Activated T-cell treated with anti-CD3 and anti-CD28 coated beads, Interleukin-2, amount 50 U/mL, for 72 hours (primary cell): ENCODE measurements at regions not wholly inside any gene's neighbourhood (a gene's known extent, or its start where the extent isn't known, plus 50 kb on each side); places are given as distances from the start of the nearest gene placed in this dataset.
"Not testable (repeated sequence)": the region's sequence is repeated elsewhere in the genome, so short reads cannot be mapped to it uniquely, and the experiment has no call there.

Experiments used
- ATAC-seq, 2 donors: fragments of 150-1000 bp; cut with Tn5 transposase; replicated peaks in 1 of 2; 2 replicates each; pipeline ENCODE4 v1.10.0; 2021; ENCODE audit warnings: moderate library complexity in 2 of 2, mild to moderate bottlenecking in 1 of 2
- DNase-seq, 2 donors: peaks; one replicate each; pipeline ENCODE4 v3.0.0; 2021 to 2022; ENCODE audit warnings: mixed read lengths in 1 of 2
- H3K27ac Mint-ChIP-seq: one replicate; pipeline ENCODE4 v1.8.0; 2022; ENCODE audit warnings: mild to moderate bottlenecking, moderate library complexity, mixed read lengths
- H3K27me3 Mint-ChIP-seq: one replicate; pipeline ENCODE4 v1.8.0; 2022; ENCODE audit warnings: low read depth, mixed read lengths
- H3K36me3 Mint-ChIP-seq, 2 donors: one replicate each; pipeline ENCODE4 v1.8.0; 2022; ENCODE audit warnings: mixed read lengths in 2 of 2, mild to moderate bottlenecking in 1 of 2; ENCODE audit not compliant: insufficient read depth in 2 of 2
- H3K4me1 Mint-ChIP-seq: one replicate; pipeline ENCODE4 v1.8.0; 2022; ENCODE audit warnings: low read depth, mixed read lengths
- H3K4me3 Mint-ChIP-seq, 2 donors: one replicate each; pipeline ENCODE4 v1.8.0; 2022; ENCODE audit warnings: mild to moderate bottlenecking in 2 of 2, mixed read lengths in 2 of 2, moderate library complexity in 2 of 2
- H3K9me3 Mint-ChIP-seq, 2 donors: one replicate each; pipeline ENCODE4 v1.8.0; 2022; ENCODE audit warnings: mixed read lengths in 2 of 2

GRCh38 chr15:62307551-62307950, 142.5 kb upstream of the C2CD4B start:
- peaks cover 7% of the 10 kb centered on the region for H3K4me1 Mint-ChIP-seq
- no peaks in the 10 kb centered on the region for H3K36me3 Mint-ChIP-seq
- H3K4me3 Mint-ChIP-seq = no peak overlapping the region
- peaks cover 0 to 2% of the 10 kb centered on the region in 2 donors for H3K9me3 Mint-ChIP-seq
- no peak for DNase-seq
- H3K27ac Mint-ChIP-seq = no peak overlapping the region
- H3K27me3 Mint-ChIP-seq = peaks cover 36% of the 10 kb centered on the region
- no peak for ATAC-seq

DNA sequence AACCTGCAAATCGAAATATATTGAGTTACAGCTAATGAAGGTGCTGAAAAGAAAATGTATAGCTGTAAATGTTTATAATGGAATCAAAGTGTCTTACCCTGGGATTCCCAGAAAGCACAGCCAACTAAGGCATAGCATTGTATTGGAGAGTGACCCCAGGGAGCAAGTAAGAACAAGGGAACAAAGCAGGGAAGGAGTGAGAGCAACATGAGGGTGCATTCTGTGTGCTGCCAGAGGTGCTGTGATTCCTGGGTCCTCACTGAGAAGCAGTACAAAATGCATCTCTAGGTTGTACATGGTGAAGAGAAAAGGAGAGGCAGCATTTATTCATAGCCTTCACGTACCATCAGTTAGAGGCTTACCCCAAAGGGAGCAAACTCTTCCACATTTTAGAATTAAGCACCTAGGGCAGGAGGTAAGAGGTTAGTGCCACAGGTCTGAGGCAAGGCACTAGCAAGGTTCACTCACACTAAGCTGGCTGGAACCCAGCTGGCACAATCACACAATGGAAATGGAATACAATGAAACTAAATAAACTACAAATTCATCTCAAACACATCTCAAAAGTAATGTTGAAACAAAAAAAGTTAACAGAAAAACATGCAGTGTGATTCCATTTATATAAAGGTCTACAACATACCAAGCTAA, 151.5 kb upstream of the C2CD4B start:
- Mint-ChIP-seq H3K27ac (no peak overlapping the region), H3K4me3 (no peak overlapping the region), H3K36me3 (no peaks in the 10 kb centered on the region), H3K9me3 (peaks cover 0 to 2% of the 10 kb centered on the region in 2 donors), H3K27me3 (peaks cover 22% of the 10 kb centered on the region), H3K4me1 (no peaks in the 10 kb centered on the region)
- no peak for DNase-seq
- no peak for ATAC-seq

DNA sequence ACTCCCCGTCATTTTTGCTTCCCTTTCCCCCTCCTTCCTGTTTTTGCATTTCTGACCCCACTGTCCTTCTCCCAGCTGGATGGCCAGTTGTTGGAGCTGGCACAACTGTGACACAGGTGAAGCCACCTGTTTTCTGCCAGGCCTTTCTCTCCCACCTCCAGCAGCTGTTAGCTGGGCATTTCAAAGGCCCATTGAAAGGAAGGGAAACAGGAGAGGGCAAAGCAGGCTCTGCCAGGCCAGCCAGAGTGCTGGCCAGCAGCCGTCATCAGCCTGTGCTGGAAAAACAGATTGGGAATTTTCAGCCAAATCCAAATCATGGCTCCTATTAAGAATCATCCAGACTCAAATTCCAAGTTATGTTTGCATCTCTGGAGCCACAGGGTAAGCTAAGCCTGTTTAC, 155.2 kb upstream of the C2CD4B start:
- H3K4me3 Mint-ChIP-seq = no peak overlapping the region
- no peak overlapping the region for H3K27ac Mint-ChIP-seq
- no peaks in the 10 kb centered on the region for H3K4me1 Mint-ChIP-seq
- ATAC-seq = no peak
- no peaks in the 10 kb centered on the region for H3K36me3 Mint-ChIP-seq
- no peaks in the 10 kb centered on the region for H3K9me3 Mint-ChIP-seq
- H3K27me3 Mint-ChIP-seq = peaks cover 22% of the 10 kb centered on the region
- DNase-seq = no peak

- no peaks in the 10 kb centered on the region for H3K36me3 Mint-ChIP-seq
- no peak overlapping the region for H3K4me3 Mint-ChIP-seq
- DNase-seq (no peak), ATAC-seq (no peak)
- no peaks in the 10 kb centered on the region for H3K9me3 Mint-ChIP-seq
- peaks cover 10% of the 10 kb centered on the region for H3K27me3 Mint-ChIP-seq
- no peaks in the 10 kb centered on the region for H3K4me1 Mint-ChIP-seq
- H3K27ac Mint-ChIP-seq = no peak overlapping the region
Measured at GRCh38 chr15:62323353-62323890, 158.3 kb upstream of the C2CD4B start.

DNA sequence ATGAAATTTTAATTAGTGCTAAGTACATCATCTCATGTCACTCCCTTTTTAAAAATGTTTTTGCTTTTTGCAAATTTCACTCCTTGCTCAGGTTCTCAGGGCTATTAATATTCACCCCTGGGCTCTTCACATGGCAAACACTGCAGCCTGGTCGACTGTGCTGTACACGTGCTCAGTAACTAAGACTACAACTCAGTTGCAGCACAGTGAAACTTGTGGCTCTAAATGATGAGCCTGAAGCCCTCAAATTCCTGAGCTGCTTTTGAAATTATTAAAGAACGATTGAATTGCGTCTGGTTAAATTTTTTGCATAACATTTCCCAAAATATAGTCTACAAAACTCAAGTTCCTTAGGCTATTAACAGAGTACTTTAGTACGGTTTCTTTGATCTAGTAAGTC, 159.3 kb upstream of the C2CD4B start:
- ATAC-seq (no peak), DNase-seq (no peak)
- H3K36me3 Mint-ChIP-seq = no peaks in the 10 kb centered on the region
- no peak overlapping the region for H3K27ac Mint-ChIP-seq
- H3K9me3 Mint-ChIP-seq = no peaks in the 10 kb centered on the region
- H3K27me3 Mint-ChIP-seq = peaks cover 10% of the 10 kb centered on the region
- H3K4me1 Mint-ChIP-seq = no peaks in the 10 kb centered on the region
- no peak overlapping the region for H3K4me3 Mint-ChIP-seq

DNA sequence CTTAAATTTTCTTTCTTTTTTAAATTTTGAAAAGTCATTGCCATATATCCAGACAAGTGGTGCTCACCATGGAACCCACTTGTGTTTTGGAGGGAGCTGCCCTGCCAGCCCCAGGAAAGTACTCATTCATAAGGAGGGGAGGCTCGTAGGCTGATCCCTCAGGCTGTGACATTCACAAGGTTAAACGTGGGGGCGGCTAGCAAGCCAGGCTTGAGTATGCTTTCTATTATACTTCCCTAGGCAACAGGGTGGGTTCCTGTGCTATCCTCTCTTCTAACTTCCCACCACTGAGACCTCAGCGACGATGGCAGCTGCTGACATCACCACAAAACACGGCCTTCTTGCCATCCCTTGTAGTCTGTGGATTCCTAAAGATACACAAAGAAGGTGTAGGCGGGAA, 160.5 kb upstream of the C2CD4B start:
- ATAC-seq (no peak), DNase-seq (no peak)
- Mint-ChIP-seq H3K4me1 (no peaks in the 10 kb centered on the region), H3K9me3 (no peaks in the 10 kb centered on the region), H3K4me3 (no peak overlapping the region), H3K27me3 (peaks cover 10% of the 10 kb centered on the region), H3K36me3 (no peaks in the 10 kb centered on the region), H3K27ac (no peak overlapping the region)

DNA sequence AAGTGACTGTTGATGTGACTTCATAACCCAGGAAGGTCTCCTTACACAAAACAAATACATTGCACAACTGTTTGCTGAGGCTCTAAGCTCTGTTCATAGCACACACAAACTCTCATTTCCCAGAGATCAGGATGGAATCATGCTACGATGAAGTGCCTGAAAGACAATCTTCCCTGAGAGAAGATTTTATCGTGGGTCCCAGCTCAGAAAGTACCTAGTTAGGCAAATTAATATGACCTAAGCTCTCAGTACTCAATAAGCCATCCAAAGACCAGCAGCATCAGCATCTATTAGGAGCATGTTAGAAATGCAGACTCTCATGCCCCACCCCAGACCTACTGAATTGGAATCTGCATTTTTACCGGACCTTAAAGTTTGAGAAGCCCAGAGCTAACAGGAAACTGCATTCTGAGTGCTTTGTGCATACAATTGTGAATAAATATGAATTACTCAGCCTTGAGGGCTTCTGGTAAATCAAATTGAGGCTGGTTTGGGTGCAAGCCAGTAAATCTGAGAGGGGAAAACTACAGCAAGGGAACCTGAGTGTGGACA, 161.5 kb upstream of the C2CD4B start:
- Mint-ChIP-seq H3K27ac (no peak overlapping the region), H3K27me3 (peaks cover 10% of the 10 kb centered on the region), H3K4me1 (no peaks in the 10 kb centered on the region), H3K4me3 (no peak overlapping the region), H3K36me3 (no peaks in the 10 kb centered on the region), H3K9me3 (no peaks in the 10 kb centered on the region)
- DNase-seq = no peak
- ATAC-seq = no peak

- Mint-ChIP-seq H3K27me3 (peaks cover 10% of the 10 kb centered on the region), H3K4me1 (no peaks in the 10 kb centered on the region), H3K36me3 (no peaks in the 10 kb centered on the region), H3K4me3 (no peak overlapping the region), H3K27ac (no peak overlapping the region), H3K9me3 (no peaks in the 10 kb centered on the region)
- no peak for DNase-seq
- ATAC-seq = no peak
Measured at GRCh38 chr15:62327406-62327805, 162.3 kb upstream of the C2CD4B start.

- not testable (repeated sequence) for H3K4me3 Mint-ChIP-seq, H3K27me3 Mint-ChIP-seq, H3K4me1 Mint-ChIP-seq, ATAC-seq, DNase-seq, H3K36me3 Mint-ChIP-seq, H3K9me3 Mint-ChIP-seq, H3K27ac Mint-ChIP-seq
Measured at GRCh38 chr15:62332472-62332871, 167.4 kb upstream of the C2CD4B start.

DNA sequence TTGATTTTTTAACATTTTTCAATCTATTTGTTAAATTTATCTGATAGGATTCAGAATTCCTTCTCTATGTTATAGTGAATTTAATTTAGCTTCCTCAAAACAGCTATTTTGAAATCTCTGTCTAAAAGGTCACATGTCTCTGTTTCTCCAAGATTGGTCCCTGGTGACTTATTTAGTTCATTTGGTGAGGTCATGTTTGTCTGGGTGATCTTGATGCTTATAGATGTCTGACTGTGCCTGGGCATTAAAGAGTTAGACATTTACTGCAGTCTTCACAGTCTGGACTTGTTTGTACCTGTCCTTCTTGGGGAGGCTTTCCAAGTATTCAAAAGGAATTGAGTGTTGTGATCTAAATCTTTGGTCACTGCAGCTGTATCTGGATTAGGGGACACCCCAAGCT, 169.5 kb upstream of the C2CD4B start:
- DNase-seq = no peak
- no peaks in the 10 kb centered on the region for H3K27me3 Mint-ChIP-seq
- H3K9me3 Mint-ChIP-seq = no peaks in the 10 kb centered on the region

DNA sequence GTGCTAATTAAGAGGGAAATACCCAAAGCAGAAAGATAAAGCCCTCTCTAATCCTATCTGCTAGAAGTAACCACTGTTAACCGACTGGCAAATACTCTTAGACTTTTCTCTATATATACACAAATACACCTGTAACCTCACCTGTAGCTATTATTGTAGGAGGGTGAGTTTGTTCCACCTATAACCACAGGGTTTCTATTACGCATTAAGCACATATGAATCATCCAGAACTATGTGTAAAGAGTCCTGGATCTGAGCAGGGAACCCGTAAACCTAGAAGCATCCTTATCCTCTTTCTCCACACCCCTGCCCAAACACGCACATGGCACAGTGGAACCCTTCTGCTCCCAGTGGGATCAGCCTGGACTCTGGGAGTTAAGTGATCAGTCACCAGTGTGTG, 172.8 kb upstream of the C2CD4B start:
- Mint-ChIP-seq H3K4me3 (no peak overlapping the region), H3K9me3 (no peaks in the 10 kb centered on the region), H3K27me3 (no peaks in the 10 kb centered on the region), H3K36me3 (no peaks in the 10 kb centered on the region), H3K27ac (no peak overlapping the region), H3K4me1 (no peaks in the 10 kb centered on the region)
- DNase-seq (no peak), ATAC-seq (peak in 1 of 2 donors; percentile 54)

More for the DNA sequence above, 169.5 kb upstream of the C2CD4B start:
- H3K27ac Mint-ChIP-seq = no peak overlapping the region
- no peaks in the 10 kb centered on the region for H3K4me1 Mint-ChIP-seq
- no peak overlapping the region for H3K4me3 Mint-ChIP-seq
- no peak for ATAC-seq
- no peaks in the 10 kb centered on the region for H3K36me3 Mint-ChIP-seq

DNA sequence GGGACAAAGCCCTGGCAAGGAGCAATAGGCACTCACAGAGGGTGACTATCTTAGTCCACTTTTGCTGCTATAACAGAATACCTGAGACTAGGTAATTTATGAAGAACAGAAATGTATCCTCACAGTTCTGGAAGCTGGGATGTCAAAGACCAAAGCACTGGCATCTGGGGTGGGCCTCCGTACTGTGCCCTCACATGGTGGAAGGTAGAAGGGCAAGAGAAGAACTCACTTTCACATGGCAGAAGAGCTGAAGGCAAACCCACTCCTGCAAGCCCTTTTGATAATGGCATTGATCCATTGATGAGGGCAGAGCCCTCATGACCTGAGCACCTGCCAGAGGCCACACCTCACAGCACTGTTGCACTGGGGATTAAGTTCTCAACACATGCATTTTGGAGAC, 173.4 kb upstream of the C2CD4B start:
- Mint-ChIP-seq H3K27me3 (no peaks in the 10 kb centered on the region), H3K27ac (no peak overlapping the region), H3K9me3 (no peaks in the 10 kb centered on the region), H3K36me3 (no peaks in the 10 kb centered on the region), H3K4me1 (no peaks in the 10 kb centered on the region), H3K4me3 (no peak overlapping the region)
- no peak for ATAC-seq
- no peak for DNase-seq

GRCh38 chr15:62342959-62343358, 177.9 kb upstream of the C2CD4B start:
- no peaks in the 10 kb centered on the region for H3K36me3 Mint-ChIP-seq
- peaks cover 7% of the 10 kb centered on the region for H3K4me1 Mint-ChIP-seq
- H3K4me3 Mint-ChIP-seq = no peak overlapping the region
- H3K27me3 Mint-ChIP-seq = peaks cover 5% of the 10 kb centered on the region
- no peak overlapping the region for H3K27ac Mint-ChIP-seq
- DNase-seq (no peak), ATAC-seq (no peak)
- H3K9me3 Mint-ChIP-seq = no peaks in the 10 kb centered on the region

DNA sequence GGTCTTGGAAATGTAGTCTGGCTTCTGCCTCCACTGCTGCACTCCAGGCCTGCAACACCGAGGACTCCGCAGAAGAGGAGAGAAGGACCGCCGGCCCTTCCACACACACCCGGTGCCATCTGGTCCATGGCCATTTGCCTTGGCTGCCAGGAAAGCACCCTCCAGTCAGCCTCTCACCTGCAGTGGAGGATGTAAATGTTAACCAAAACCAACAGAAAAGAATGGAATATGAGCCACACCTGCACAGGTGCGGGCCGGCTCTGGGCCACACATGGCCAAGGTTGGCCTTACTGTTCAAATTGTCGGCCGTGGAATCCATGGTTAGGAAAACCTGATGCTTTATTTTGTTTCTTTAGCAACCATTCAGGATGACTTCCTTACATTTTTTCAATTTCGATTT, 178.3 kb upstream of the C2CD4B start:
- H3K36me3 Mint-ChIP-seq = no peaks in the 10 kb centered on the region
- H3K4me3 Mint-ChIP-seq = no peak overlapping the region
- peaks cover 7% of the 10 kb centered on the region for H3K4me1 Mint-ChIP-seq
- ATAC-seq (no peak), DNase-seq (no peak)
- peaks cover 5% of the 10 kb centered on the region for H3K27me3 Mint-ChIP-seq
- no peaks in the 10 kb centered on the region for H3K9me3 Mint-ChIP-seq
- H3K27ac Mint-ChIP-seq = no peak overlapping the region
